ENCODE measurements at regions not wholly inside any gene's neighbourhood (a gene's known extent, or its start where the extent isn't known, plus 50 kb on each side); places are given as distances from the start of the nearest gene placed in this dataset.
A peak's percentile ranks its signal among the peaks of the same experiment; 100 is the strongest.

DNA sequence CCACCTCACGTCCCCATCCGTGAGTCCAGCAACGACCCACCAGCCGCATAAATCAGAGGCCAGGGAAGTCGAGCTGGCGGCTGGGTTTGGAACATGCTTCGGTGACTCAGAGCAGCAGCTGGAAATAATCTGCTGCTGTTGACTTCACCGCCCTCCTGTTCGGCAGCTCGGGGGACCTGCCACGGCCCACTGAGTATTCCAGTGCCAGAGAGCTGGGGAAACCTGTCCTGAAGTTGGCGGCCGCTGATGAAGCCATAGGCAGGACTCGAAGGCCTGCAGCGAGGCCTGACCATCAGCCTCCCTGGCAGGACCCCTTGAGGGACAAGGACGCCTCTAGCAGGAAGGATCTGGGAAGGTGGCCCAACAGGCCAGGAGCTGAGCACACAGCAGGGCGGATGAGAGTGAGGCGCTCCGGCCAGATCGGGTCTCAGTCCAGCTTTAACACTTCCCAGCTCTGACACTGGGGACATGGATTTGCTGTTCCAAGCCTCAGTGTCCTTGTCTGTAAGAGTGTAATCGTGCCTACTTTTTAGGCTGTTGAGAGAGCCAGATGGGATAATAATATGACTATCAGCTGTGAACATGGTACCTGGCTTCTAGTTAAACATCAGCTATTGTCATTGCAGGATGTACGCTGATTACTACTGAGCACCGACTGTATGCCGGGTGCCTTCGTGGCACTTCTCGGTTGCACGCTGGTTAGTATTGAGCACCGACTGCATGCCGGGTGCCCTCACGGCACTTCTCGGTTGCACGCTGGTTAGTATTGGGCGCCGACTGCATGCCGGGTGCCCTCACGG is 50.4 kb upstream of the CIBAR2 start:
- peak; percentile 89 for DNase-seq

DNA sequence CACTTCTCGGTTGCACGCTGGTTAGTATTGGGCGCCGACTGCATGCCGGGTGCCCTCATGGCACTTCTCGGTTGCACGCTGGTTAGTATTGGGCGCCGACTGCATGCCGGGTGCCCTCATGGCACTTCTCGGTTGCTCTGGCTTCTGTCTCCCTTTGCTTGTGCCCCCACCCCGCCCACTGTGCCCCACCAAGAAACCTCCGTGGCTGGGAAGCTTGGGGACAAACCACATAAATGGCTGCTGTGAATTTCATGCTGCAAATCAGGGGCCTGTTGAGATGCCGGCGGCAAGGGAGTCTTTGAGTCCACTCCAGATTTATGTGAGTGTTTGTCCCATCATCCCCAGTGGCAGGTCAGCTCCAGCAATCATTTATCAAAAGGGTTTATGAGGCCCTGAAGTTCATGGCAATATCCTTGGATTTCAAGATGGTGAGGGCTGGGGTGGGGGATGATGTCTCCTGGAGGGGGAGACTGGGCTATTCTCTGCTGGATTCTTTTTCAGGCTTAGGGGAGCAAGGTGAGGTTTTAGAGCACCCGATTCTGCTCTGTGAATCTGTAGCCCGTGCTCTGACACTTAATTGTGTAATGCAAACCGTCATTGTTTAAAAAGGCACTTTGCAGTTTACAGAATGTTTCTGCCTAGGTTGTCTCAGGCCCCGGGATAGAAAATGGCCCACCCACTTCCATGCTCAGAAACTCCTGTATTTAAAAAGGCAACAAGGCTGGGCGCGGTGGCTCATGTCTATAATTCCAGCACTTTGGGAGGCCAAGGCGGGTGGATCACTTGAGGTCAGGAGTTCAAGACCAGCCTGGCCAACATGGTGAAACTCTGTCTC is 51.2 kb upstream of the CIBAR2 start:
- DNase-seq: no peak

DNA sequence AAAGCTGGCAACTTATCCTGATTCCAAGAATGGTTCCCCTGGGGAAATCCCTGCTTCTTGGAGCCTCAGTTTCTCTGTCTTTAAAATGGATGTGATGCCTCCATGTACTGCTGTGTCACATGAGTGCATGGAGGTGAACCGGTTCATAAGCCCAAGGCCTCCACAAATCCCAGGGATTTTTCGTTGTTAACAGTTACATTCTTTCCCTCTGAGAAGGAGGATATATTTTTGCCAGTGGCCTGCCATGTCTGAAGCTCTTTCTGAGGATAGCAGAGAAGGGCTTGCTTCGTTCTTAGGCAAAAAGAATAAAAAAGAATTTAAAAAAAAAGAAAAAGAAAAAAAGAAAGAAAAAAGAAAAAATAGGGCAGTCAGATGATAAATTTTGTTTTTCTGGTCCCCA is 52.2 kb upstream of the CIBAR2 start:
- DNase-seq: no peak

DNA sequence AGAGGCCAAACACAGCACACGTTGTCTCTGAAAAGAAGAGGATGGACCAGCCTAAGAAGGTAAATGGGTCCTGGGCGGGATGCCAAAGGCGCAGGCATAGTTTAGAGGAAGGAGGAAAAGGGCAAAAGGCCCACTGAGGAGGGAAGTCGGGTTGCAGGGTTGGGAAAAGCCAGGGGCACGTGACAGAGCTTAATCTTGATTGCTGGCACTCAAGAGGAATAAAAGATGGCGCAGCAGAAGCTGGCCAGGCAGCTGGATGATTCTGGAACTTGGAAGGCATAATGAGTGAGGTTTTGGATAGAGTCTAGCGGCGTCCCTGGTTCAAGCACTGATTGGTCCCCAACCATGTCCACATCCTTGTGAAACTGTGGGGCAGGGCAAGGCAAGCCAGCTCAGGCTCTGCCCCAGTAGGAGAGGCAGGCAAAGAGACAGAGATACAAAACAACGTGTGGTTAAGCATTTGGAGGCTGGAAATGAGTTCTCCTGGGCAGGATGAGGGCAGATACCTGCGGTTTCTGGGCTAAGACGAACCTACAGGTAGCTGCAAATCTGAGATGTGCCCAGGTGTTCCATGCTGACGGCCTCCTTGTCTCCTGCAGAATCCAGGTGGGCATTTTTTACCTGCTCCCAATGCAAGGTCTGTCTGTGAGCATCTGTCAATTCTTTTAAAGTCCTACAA is 52.7 kb upstream of the CIBAR2 start:
- no peak for DNase-seq

DNA sequence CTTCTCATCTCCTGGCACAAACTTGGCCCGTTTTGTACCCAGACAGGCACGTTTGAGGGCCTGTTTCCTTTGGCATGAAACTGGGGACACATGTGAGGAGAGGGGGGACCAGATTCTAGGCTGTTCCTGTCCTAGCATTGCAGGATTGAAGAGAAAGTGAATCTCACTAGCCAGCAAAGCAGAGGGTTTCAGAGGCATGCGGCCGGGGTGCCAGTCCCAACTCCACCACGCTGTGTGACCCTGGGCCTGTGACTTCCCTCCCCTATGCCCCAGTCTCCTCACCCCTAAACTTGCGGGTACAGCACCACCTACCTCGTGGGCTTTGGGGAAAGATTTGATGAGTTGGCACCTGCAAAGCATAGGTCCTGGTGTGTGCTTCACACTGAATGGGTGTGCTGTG is 53.5 kb upstream of the CIBAR2 start:
- no peak for DNase-seq

DNA sequence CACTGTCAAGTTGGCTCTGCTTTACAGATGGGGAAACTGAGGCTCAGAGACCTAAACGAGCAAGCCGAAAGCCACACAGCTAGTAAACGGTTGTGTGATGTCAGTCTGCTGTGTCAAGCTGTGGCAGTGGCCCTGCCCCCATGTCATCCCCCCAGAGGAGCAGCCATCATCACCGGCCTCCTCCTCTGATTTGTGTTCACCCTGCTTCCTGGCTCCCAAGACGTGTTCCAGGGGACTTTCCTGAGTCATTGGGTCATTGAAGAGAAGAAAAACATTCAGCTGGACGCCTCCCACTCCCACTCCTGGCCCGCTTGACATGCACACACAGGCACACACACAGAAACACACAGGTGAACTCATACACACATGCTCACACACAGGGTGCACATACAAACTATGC is 54.0 kb upstream of the CIBAR2 start:
- no peak for DNase-seq

DNA sequence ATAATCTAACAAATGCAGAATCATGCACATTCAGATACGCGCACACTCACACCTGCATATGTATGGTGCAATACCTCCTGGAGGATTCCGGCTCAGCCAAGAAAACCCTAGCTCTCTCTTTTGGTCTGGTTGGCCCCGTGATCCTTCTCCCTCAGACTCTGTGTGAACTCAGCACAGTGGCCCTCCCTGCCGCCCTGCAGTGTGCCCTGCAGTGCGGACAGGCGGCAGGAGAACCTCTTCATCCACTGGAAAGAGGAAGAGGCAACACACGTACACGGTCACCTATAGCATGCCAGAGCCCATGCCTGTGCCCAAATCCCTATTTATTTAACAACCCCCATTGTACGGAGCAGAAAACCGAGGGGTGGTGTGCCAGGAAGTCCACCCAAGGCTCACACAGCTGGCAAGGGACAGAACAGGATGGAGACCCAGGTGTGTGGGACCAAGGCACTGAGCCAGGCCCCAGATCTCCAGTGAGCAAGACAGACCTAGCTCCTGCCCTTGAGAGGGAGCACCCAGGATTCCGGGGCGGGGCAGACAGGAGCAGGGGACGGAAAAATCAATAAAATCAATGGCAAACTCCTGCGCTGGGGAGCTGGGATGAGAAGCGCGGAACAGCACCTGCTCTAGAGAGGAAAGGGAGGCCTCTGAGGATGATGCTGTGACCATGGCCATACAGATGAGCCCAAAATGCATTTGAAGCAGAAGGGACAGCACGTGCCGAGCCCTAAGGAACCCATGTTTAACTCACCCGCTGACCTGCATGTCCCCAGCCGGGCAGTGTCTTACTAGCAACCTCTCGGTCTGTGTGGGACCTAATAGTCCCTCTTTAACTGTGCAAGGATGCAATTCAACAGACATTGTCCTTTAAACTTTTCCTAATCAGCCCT is 54.7 kb upstream of the CIBAR2 start:
- no peak for DNase-seq

DNA sequence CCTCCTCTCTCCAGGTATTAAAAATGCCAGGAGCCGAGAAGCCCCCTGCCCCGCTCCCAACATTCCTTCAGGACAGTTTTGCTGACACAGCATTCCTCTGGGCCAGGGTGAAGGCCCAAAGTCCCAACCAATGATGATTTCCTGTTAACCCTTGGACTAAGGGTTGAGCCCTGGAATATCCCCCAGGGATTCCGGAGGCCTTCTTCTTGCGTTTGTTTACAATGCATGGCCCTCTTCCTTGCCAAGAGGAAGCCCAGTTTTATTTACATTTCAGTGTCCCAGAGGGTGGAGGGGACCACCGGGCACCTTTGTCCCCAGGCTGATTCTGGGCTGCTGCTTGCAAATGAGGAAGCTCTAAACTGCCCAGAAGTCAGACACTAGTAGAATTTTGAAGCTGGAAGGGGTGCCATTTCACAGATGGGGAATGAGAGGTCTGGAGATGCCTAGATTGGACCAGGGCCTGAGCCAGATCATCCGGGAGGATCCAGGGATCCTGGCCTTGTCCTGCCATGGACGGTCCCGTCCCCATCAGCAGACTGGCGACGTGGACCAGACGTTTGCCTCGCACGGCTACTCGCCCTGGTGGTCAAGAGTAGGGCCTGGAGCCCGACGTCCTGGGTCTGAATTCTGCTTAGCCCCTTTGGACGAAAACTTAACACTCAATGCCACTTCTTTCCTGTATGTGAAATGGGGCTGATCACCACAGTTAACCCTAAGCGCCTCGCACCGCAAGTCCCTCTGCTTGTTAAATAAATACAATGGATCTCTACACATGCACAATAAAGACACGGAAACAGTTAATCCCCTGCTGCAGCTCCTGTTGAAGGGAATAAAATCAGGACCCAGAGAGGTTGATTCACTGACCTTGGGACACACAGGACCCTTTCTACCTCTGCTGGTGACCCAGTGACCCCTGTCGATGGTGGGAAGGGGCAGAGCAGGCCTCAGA is 55.6 kb upstream of the CIBAR2 start:
- no peak for DNase-seq

DNA sequence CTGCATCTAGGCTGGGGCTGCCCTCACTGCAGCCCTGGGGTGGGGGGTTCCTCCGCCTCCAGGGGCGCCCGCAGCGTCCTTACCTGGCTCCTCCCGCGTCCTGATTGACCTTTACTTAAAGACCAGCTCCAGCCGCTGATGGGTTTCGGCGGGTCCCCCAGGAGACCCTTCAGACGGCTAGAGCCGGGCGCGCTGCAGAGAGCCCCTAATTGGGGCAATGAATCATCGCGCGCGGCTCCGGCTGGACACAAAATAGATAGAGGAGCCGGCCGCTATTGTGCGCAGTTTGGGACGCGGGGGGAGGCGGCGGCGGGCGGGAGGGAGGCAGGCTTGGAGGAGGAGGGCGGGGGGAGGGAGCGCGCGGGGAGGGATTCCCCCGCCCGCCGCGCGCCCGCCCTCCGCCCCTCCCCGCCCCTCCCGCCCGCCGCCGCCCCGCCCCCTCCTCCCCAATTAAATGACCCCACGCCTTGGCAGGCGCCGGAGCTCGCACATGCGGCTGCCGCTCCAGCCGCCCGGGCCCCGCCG is 56.5 kb upstream of the CIBAR2 start:
- peak; percentile 78 for DNase-seq

DNA sequence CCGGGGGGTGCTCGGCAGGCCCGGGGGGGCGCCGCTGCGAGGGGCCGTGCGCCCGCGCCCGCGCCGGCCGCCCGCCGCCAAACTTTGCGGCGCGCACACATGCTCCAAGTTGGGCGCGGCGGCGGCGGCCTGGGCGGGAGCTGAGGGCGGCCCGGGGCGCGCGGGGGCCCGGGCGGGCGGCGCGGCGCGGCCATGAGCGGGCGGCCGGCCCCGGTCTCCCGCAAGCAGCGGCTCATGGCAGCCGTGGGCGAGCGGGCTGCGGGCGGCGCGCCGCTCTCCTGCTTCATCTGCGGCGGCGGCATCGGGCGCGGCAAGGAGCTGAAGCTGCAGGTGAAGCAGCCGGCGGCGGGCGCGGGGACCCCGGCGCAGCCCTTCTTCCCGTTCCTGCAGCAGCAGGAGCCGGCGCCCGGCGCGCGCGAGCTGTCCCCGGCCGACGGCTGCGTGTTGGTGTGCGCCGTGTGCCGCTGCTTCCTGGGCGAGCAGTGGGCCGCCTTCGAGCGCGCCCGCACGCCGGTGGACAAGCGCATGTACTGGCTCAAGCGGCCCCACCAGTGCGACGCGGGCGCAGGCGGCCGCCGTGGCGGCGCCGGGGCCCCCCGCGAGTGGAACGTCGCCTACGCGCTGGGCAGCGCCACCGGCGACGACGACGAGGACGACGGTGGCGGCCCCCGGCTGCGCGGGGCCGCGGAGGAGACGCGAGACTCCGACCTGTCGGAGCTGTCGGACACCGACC is 57.2 kb upstream of the CIBAR2 start:
- DNase-seq: no peak

DNA sequence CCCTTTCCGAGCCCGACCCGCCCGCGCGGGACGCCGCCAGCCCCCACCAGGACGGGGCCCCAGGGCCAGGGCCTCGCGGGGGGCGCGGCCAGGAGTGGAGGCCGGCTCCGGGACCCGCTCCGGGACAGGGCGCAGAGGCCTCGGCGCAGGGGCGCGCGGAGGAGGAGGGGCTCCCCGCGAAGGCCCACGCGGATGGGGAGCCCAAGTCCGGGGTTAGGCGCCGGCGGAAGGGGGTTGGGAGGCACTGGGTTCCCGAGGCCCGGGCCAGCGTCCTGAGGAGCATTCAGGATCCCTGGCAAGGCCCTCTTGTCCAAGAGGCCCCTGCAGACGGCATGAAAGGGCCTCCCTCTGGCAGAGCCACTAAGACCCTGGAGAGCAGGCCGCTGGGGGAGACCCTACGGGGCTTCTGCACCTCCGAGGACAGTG is 57.8 kb upstream of the CIBAR2 start:
- peak; percentile 21 for DNase-seq

DNA sequence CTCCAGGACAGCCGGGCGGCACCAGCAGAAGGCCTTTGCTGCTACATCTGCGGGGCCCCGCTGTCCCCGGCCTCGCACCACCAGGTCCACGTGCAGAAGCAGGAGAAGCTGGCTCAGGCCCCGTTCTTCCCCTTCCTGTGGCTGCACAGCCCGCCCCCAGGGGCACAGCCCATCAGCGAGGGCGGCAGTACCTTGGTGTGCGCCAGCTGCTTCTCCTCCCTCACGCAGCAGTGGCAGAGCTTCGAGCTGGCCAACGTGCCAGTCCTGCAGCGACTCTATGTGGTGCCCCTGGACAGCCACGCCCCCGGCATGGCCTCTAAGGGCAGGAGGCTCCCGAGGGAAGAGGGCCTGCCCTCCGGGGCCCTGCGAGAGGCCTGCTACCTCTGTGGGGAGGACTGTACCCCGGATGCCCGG is 58.3 kb upstream of the CIBAR2 start:
- peak; percentile 50 for DNase-seq

DNA sequence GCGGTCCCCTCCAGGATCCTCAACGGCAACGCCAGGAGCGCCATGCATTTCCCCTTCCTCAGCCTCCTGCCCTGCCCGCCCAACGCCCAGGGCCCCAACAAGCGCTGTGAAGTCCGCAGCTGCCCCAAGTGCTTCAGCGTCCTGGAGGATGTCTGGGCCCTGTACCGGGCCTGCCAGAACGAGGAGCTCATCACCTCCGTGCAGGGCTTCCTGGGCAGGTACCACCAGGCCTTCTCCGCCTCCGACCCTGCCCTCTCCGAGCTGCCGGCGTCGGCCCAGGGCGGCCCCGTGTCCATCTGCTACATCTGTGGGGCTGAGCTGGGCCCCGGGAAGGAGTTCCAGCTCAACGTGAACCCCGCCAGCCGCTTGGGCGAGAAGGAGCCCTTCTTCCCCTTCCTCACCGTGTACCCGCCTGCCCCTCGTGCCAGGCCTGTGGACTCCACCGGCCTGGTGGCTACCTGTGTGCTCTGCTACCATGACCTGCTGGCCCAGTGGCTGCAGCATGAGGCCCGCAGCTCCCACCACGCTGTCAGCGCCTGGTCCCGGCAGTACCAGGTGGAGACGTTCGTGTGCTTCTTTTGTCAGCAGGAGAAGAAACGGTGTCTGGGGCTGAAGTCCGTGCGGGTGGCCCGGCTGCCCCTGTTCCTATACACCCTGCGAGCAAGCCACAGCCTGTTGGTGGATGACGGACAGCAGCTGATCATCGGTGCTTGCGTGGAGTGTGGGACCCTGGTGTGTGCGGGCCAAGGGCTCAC is 58.9 kb upstream of the CIBAR2 start:
- peak; percentile 19 for DNase-seq

DNA sequence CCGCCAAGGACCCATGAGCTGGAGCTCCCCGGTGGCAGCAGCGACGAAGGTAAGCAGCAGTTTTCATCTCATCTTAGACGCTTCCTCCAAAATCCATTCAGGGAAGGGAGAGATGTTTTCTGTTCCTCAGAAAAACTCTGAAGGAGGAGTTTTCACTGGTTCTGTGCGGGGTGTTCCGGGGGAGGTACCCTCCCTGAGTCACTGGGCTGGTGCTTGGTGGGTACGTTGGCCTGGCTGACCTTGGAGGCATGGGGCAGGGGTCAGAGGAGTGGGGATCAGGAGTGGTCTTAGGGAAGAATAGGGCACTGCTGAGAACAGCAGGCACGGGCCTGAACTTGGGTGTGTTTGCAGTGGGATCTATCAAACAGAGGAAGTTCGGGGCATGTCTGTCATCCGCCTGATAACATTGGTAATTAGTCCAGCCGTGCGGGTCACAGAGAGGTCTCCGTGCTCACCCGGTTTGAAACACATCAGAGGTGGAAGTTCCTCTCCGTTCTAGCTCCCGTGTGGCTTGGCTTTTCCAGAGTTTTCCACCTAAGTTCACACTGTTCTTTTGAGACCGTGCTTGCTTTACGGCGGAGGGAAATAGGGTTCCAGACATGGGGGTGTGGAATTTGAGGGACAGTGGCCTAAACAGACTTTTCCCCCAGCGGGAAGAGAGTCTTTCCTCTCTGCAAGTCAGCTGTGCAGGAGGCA is 59.6 kb upstream of the CIBAR2 start:
- peak; percentile 27 for DNase-seq

DNA sequence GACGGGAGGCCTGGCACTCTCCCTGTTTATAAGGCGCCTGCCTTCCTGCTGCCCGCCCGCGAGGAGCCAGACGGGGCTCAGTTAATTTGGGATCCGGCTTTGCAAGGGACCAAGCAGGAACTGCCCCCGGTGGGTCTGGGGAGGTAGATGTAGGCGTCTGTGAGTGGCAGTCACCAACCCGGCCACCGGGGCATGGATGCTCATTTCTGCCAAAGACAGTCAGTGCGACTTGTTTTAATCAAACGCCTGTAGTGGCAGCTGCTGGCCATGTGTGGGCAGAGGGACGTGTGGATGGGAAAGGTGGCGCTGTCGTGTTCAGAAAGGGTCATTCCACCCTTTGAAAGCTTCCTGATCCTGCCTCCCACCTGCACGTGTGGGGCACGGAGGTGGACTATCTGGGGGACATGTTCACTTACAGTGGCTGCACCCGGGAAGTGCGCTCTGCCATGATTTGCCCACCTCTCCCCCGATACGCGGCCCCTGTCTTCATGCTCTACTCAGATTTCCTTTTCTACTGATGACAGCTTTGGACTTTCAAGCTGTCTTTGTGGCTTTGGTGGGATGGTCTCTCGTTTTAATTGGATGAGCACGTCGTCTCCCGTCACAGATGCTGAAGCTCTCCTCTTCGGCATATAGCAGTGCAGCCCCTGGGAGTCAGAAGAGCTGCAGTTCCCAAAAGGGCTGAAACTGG is 60.3 kb upstream of the CIBAR2 start:
- DNase-seq: peak; percentile 58

DNA sequence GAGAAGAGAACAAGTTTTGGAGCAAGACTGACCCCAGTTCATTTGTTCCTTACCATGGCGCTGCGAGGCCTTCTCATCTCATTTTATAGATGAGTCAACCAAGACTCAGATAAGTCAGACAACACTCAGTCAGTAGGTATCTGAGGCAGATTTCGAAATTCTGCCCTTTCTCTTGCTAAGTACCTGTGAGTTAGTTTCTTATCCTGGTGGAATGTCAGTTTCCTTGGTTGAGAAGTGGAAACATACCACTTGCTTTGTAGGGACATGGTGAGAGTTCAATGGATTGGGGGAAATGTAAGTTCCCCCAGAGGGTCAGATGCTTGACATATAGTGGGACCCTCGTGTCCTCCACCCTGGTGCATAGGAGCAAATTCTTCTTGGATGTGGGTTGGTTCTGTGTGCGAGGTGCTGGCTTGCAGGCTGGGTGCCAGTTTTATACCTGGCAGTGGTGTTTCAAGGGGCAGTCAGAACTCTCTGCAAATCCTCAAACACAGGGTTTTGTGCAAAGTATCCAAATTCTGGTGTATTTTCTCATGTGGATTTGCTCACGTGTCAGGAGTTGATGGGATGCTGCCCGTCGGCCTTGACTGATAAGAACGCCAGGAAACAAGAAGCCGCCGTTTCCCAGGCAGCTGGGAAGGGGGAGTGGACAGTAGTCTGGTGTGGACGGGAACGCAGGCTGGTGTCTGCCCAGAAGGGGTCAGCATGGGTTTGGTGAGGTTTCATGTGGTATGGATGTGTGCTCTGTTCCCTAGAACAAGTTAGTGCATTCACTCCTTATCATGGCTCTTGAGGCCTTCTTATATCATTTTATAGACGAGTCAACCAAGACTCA is 61.1 kb upstream of the CIBAR2 start:
- DNase-seq: peak; percentile 48

Data from femur (tissue), 1 donor.